ENCODE measurements at regions not wholly inside any gene's neighbourhood (a gene's known extent, or its start where the extent isn't known, plus 50 kb on each side); places are given as distances from the start of the nearest gene placed in this dataset.

- TF ChIP-seq CTCF (IDR thresholded peaks at IDR 0.05 in 8 of 11, conservative IDR thresholded peaks at IDR 0.05 in 3 of 11): no peak
- no peak for TF ChIP-seq POLR2A (IDR thresholded peaks at IDR 0.05)
- no peak for TF ChIP-seq POLR2AphosphoS5 (IDR thresholded peaks at IDR 0.05)
Measured at GRCh38 chr14:71343724-71344123, 436.5 kb downstream of the PCNX1 start.
